Fibroblast of peridontal ligament (primary cell): ENCODE measurements at regions not wholly inside any gene's neighbourhood (a gene's known extent, or its start where the extent isn't known, plus 50 kb on each side); places are given as distances from the start of the nearest gene placed in this dataset.

ENCODE experiments used
- DNase-seq: peaks from one replicate; pipeline ENCODE4 v3.0.0-alpha.2; 2010; ENCODE audit errors: extremely low read depth

DNA sequence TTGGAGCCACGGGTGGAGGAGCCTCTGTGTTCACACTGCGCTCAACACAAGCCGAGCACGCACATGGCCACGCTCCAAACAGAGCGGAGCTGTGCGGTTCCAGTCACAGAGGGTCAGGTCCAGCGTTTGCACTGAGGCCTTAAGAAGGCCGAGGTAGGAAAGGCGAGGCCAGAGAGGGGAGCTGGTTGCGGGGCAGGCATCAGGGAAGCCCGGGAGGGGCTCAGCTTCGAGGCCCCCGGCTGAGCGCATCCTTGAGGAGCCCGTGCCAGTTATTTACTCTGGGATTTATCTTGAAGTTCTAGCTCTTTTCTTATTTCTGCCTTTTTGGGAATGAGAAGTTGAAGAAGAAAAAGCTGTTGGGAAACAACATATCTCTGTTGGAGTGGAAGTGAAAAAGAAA lies 140.8 kb downstream of the IRX1 start:
- no peak for DNase-seq

GRCh38 chr5:3736926-3737325 lies 141.3 kb downstream of the IRX1 start:
- DNase-seq, result no peak

DNA sequence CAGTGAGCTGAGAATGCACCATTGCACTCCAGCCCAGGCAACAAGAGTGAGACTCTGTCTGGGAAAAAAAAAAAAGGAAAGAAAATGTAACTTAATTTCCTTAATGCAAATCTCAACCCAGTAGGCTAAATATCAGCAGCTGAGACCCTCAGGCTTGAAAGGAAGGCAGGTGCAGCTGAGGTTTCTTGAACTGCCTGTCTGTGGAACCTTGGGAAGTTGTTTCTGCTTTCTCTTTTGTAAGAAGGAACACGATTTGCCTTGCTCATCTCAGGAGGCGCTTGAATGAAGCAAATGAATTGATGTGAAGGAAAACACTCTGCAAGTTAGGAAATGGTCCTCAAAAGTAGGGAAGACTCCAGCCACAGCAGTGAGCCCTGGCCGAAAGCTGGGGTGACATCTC lies 143.3 kb downstream of the IRX1 start:
- DNase-seq, result no peak

DNA sequence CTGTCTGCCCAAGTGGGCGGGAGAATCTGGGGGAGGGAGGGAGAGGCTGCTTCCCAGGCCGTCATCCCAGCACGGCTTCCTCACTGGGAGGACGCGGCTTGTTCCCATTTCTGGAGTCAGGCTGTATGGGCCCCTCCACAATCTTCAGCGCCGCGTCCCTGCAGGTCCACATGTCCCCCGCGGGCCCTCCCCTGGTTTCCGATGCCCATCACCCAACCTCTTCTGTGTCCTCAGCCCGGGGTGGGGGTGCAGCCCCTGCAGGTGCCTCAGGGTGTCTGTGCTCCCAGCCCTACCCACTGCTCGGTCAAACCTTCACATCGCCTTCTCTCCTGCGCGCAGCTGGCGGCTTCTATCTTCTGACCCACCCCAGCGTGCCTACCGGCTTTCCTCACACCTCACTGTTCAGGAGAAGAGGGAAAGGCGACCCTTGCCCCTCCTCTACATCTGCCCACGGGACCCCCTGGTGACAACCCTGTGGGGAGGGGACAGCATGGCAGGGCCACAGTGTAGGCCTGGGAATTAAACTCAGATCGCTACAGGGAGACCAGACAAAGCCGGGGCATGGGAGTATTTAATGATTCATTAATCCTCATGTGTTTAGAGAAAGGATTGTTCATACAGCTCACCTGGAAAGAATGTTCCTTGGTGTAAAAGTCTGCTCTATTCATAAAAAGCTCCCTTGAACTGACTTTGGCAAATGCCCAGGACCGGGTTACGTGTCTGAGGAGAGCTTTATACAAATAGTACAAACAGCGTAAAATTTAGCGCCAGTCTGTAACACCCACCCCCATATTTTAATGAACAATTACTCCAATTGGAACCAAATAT lies 145.1 kb downstream of the IRX1 start:
- DNase-seq, result no peak

DNA sequence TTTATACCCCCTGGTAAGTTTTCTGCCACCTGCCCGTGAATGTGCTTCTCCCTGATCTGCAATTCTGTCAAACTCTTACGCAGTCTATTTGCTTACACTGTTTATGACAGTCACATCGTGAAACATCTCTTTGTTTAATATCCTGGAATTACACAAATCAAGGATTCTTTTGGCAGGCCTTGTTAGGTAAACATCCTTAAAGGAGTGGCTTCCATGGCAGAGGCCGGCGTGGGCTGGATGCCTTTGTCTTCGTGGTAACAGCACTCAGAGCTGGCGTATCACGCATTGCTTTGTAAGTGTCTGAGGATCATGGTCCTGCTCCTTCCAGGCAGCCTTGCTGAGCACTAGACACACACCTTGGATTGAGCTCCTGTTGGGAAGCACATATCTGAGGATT lies 145.7 kb downstream of the IRX1 start:
- DNase-seq, result no peak

DNA sequence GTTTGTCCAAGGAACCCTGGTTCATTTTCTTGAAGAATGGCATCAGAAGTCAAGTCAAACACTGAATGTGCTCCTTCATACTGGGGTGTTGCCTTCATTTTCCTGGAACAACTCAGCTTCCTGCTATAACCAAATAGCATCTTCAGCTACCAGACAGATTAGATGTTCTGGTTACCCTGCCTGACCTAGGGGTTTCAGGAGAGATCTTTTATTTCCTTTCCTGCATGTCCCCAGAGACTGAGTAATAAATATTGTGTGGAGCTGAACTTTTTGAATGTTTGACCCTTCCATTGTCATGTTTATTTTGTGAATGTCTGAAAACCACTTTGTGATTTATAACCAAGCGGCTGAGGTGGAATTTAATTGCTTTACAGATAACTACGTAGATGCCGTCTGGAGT lies 147.1 kb downstream of the IRX1 start:
- no peak for DNase-seq

- DNase-seq, result no peak
These were observed 156.2 kb downstream of the IRX1 start for GRCh38 chr5:3751846-3752245.

- DNase-seq, result no peak
These were observed 182.4 kb downstream of the IRX1 start for GRCh38 chr5:3778000-3778550.

GRCh38 chr5:3778945-3779344 lies 183.3 kb downstream of the IRX1 start:
- no peak for DNase-seq

- DNase-seq, result no peak
These were observed 184.6 kb downstream of the IRX1 start for GRCh38 chr5:3780278-3780677.

DNA sequence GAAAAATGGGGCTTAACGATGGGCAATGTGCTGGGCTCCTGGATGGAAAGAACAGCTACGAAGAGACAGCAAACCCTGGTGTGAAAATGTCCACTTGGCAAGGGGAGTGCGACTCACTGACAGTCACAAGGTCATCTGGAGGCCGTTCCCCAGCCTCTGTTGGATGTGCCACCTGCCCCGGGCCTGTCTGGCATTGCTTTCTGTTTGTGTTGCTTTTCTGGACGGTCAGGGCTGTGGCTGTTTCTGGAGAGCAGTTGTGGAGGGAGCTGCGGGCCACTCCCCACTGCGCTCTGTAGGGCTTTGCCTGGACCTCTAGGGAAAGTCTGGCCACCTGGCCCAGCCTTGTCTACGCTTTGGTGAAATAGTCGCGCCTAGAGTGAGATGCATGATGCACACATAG lies 185.3 kb downstream of the IRX1 start:
- DNase-seq, result no peak

DNA sequence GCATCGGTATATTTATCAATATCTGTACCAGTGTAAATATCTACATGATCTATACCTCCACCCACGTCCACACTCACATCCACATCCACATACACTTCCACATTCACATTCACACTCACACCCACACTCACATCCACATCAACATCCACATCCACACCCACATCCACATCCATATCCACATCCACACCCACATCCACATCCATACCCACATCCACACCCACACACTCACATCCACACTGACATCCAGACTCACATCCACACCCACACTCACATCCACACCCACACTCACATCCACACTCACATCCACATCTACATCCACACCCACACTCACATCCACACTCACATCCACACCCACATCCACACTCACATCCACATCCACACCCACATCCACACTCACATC lies 189.2 kb downstream of the IRX1 start:
- no peak for DNase-seq

DNA sequence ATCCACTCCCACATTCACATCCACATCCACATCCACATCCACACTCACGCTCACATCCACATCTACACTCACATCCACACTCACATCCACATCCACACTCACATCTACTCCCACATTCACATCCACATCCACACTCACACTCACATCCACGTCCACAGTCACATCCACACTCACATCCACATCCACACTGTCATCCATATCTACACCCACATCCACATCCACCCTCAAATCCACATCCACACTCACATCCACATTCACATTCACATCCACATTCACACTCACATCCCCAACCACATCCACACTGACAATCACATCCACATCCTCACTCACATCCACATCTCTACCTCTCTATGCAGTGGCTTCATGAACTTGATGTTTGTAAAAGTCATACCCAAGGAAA lies 190.5 kb downstream of the IRX1 start:
- no peak for DNase-seq

DNA sequence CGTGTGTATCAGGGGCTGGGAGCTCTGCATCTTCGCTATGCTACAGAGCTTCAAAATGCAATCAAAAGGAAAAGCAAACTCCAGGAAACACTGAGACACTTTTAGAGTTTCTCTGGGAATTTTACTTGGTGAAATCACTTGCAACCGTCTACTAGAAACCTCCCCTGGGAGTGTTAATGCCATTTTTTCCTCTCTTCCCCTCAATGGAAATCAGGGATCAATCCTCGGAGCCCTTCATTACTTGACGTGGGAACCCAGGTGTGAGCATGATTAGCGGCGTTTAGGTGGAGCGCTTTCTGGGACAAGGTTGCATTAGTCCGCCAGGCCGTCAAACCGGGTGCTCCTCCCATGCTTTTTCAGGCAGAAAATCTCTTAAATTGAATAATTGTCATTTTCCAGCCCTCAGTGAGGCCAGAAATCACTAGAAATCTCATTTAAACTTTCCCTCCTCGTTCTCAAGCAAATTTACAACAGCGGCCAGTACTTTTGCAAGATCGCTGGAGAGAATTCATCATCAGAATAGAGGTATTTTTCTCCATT lies 191.3 kb downstream of the IRX1 start:
- DNase-seq, result no peak

DNA sequence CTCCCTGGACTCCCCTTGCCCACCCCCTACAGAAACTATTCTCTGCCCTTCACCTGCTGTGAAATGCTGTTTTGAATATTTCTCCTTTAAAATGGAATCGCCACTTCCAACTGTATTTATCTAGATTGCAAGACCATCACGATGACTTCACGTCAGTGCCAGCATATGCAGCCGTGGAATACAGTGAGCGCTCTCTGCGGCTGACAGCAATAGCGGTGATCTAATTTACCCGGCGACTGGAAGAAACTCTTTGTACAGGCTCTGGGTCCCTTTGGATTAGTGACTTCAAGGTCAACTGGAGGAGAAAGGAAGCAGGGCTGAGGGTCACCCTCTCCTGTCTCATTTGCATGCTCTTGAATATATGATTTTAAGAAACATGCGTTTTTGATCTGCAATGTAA lies 192.0 kb downstream of the IRX1 start:
- DNase-seq, result no peak

DNA sequence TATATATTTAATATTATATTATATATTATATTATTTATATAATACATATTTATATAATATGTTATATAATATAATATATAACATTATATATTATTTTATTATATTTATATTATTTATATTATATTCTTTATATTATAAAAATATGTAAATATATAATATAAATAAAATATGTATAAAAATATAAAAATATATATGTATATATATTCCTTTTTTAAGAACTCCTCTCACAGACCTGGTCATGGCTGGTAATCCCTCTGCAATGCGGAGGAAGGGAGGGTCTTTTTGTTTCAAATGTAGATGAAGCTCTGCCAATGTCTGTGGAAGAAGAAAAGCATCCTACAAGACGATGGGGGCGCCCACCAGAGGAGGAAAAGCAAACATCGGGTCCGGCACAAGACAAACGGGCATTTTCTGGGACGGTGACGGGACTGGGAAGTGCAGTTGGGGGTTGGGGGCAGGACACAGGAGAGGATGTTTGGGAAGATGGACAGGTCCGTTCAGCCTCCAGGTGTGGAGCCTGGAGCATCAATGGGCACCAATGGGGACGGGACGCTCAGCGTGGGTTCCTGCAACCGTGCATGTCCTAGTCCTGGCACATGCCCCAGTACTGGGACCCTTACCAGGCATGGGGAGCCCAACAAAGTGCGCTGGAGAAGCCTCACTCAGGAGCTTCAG lies 194.0 kb downstream of the IRX1 start:
- no peak for DNase-seq

- DNase-seq, result no peak
These were observed 197.5 kb downstream of the IRX1 start for GRCh38 chr5:3793162-3793561.

DNA sequence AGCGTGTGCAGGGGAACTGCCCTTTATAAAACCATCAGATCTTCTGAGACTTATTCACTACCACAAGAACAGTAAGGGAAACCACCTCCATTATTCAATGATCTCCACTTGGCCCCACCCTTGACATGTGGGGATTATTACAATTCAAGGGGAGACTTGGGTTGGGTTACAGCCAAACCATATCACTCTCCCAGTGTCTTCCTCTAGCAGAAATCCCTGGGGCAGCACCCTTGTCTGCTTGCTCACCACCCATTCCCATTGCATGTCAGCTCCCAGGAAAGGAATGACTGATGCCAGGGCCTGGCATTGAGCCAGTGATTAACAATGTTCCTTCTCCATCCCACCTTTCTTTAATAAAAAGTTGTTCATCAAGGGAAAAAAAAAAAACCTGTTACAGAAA lies 199.0 kb downstream of the IRX1 start:
- DNase-seq, result no peak

- DNase-seq, result no peak
These were observed 201.1 kb downstream of the IRX1 start for GRCh38 chr5:3796736-3797135.

DNA sequence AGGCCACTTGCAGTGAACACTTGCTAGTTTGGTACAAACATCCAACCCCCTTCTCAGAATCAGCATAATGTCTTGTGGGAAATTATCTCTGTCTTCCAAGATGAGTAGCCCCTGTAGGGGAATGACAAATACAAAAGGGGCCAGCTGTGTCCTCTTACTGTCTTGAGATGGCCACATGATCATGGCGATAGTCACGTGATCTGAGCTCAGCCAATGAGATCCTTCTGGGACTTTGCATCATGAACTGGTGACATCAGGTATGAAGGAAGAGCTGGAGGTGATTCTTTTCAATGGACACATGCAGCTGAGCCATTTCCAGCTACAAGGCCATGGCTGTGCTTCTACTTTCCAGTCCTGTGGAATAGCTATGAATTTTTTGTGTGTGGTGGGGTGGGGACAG lies 206.3 kb downstream of the IRX1 start:
- no peak for DNase-seq

DNA sequence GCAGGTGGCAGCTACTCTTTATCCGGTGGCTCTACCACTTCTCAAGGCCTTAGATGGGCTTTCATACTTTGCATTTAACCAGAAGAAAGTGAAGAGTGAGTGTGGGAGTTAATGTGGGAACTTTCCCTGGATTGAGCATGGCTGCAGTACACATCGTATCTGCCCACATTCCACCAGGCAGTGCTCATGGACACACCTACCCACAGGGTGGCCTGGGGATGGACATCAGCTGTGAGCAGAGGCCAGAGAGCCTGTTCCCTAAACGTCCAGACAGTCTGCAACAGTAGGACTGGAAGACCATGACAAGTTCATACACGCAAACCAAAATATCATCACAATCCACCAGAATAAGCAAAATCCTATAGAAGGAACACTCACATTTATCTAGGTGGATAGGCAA lies 213.8 kb downstream of the IRX1 start:
- no peak for DNase-seq

DNA sequence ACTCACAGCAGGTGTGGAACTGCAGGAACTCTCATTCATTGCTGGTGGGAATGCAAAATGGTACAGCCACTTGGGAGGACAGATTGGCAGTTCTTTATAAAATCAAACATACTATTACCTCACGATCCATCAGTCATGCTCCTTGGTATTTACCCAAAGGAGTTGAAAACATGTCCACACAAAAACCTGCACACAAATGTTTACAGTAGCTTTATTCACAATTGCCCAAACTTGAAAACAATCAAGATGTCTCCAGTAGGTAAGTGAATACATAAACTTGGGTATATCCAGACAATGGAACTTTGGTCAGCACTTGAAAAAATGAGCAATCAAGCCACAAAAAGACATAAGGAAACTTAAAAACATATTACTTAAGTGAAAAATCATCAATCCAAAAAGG lies 215.5 kb downstream of the IRX1 start:
- no peak for DNase-seq

- DNase-seq, result no peak
These were observed 223.0 kb downstream of the IRX1 start for GRCh38 chr5:3818624-3819023.
